HepG2 (cell line): ENCODE measurements at regions not wholly inside any gene's neighbourhood (a gene's known extent, or its start where the extent isn't known, plus 50 kb on each side); places are given as distances from the start of the nearest gene placed in this dataset.
"Not testable (repeated sequence)": the region's sequence is repeated elsewhere in the genome, so short reads cannot be mapped to it uniquely, and the experiment has no call there.

Experiments used
- CREB1 ChIP-seq, 2 experiments: fragments of 450-650 bp in 1 of 2; IDR thresholded peaks; 2 replicates each; pipeline ENCODE4 v1.6.1; 2016 to 2017; ENCODE audit warnings: control low read depth in 1 of 2, mild to moderate bottlenecking in 1 of 2, missing compliant biosample characterization in 1 of 2, missing genetic modification characterization in 1 of 2
- CTCF ChIP-seq: sonication (generic); formaldehyde crosslinking; IDR thresholded peaks from 2 replicates; pipeline ENCODE4 v1.5.0; 2020; ENCODE audit warnings: mild to moderate bottlenecking, missing genetic modification reagents, moderate library complexity
- HDAC1 ChIP-seq: sonication (generic); formaldehyde crosslinking; IDR thresholded peaks from 2 replicates; pipeline ENCODE4 v1.5.1; 2020; ENCODE audit warnings: mild to moderate bottlenecking, missing genetic modification reagents
- POLR2A ChIP-seq, 2 experiments: IDR thresholded peaks; 2 replicates each; pipeline ENCODE4 v1.6.1; 2011; ENCODE audit warnings: low read depth in 2 of 2, low read length in 2 of 2, mild to moderate bottlenecking in 1 of 2, moderate library complexity in 1 of 2; ENCODE audit not compliant: insufficient read depth in 1 of 2
- SMAD1 ChIP-seq: sonication (generic); formaldehyde crosslinking; IDR thresholded peaks from 2 replicates; pipeline ENCODE4 v1.4.0; 2020; ENCODE audit warnings: missing genetic modification reagents, low read depth, mild to moderate bottlenecking, borderline replicate concordance
- ZNF138 ChIP-seq: sonication (generic); formaldehyde crosslinking; IDR thresholded peaks from 2 replicates; pipeline ENCODE4 v1.5.0; 2020; ENCODE audit warnings: mild to moderate bottlenecking, low read depth, missing genetic modification reagents

- TF ChIP-seq HDAC1 (CRISPR knock-in tag); SMAD1; POLR2A (IDR thresholded peaks at IDR 0.05; ENCODE audit: insufficient read depth in 1 of 2, low read depth in 2 of 2, low read length in 2 of 2); ZNF138 (CRISPR knock-in tag); CREB1 (IDR thresholded peaks at IDR 0.05); CREB1 (CRISPR knock-in tag; IDR thresholded peaks at IDR 0.05); CTCF (CRISPR knock-in tag): not testable (repeated sequence)
Observed at GRCh38 chr9:138199917-138200316, 322.3 kb downstream of the CACNA1B start.
